ENCODE measurements at regions not wholly inside any gene's neighbourhood (a gene's known extent, or its start where the extent isn't known, plus 50 kb on each side); places are given as distances from the start of the nearest gene placed in this dataset.
A peak's percentile ranks its signal among the peaks of the same experiment; 100 is the strongest.

- no peak for DNase-seq (ENCODE audit: low read depth in 3 of 3, low spot score in 1 of 3)
Observed at GRCh38 chr5:35324679-35325078, 94.4 kb upstream of the PRLR start.

GRCh38 chr5:35324201-35324600 is 93.9 kb upstream of the PRLR start:
- DNase-seq (ENCODE audit: low read depth in 3 of 3, low spot score in 1 of 3), result no peak

GRCh38 chr5:35320029-35320428 is 89.7 kb upstream of the PRLR start:
- DNase-seq (ENCODE audit: low read depth in 3 of 3, low spot score in 1 of 3), result no peak

GRCh38 chr5:35319333-35320002 is 89.2 kb upstream of the PRLR start:
- peak in 1 of 3 donors; percentile 30 for DNase-seq (ENCODE audit: low read depth in 3 of 3, low spot score in 1 of 3)

- no peak for DNase-seq (ENCODE audit: low read depth in 3 of 3, low spot score in 1 of 3)
Observed at GRCh38 chr5:35317586-35317985, 87.3 kb upstream of the PRLR start.

- DNase-seq (ENCODE audit: low read depth in 3 of 3, low spot score in 1 of 3), result no peak
Observed at GRCh38 chr5:35316611-35317274, 86.5 kb upstream of the PRLR start.

- DNase-seq (ENCODE audit: low read depth in 3 of 3, low spot score in 1 of 3), result no peak
Observed at GRCh38 chr5:35313291-35313690, 83.0 kb upstream of the PRLR start.

- DNase-seq (ENCODE audit: low read depth in 3 of 3, low spot score in 1 of 3), result no peak
Observed at GRCh38 chr5:35312267-35312666, 82.0 kb upstream of the PRLR start.

- no peak for DNase-seq (ENCODE audit: low read depth in 3 of 3, low spot score in 1 of 3)
Observed at GRCh38 chr5:35309365-35310130, 79.3 kb upstream of the PRLR start.

GRCh38 chr5:35308421-35308820 is 78.1 kb upstream of the PRLR start:
- no peak for DNase-seq (ENCODE audit: low read depth in 3 of 3, low spot score in 1 of 3)

GRCh38 chr5:35306716-35307365 is 76.6 kb upstream of the PRLR start:
- DNase-seq (ENCODE audit: low read depth in 3 of 3, low spot score in 1 of 3), result no peak

GRCh38 chr5:35305336-35306020 is 75.2 kb upstream of the PRLR start:
- DNase-seq (ENCODE audit: low read depth in 3 of 3, low spot score in 1 of 3), result no peak

GRCh38 chr5:35304291-35304690 is 74.0 kb upstream of the PRLR start:
- no peak for DNase-seq (ENCODE audit: low read depth in 3 of 3, low spot score in 1 of 3)

GRCh38 chr5:35303152-35303551 is 72.9 kb upstream of the PRLR start:
- no peak for DNase-seq (ENCODE audit: low read depth in 3 of 3, low spot score in 1 of 3)

GRCh38 chr5:35302544-35302943 is 72.3 kb upstream of the PRLR start:
- DNase-seq (ENCODE audit: low read depth in 3 of 3, low spot score in 1 of 3), result no peak

GRCh38 chr5:35297755-35298154 is 67.5 kb upstream of the PRLR start:
- DNase-seq (ENCODE audit: low read depth in 3 of 3, low spot score in 1 of 3), result no peak

GRCh38 chr5:35294976-35295375 is 64.7 kb upstream of the PRLR start:
- no peak for DNase-seq (ENCODE audit: low read depth in 3 of 3, low spot score in 1 of 3)

GRCh38 chr5:35294017-35294416 is 63.7 kb upstream of the PRLR start:
- DNase-seq (ENCODE audit: low read depth in 3 of 3, low spot score in 1 of 3), result no peak

- DNase-seq (ENCODE audit: low read depth in 3 of 3, low spot score in 1 of 3), result no peak
Observed at GRCh38 chr5:35285435-35285834, 55.1 kb upstream of the PRLR start.

- DNase-seq (ENCODE audit: low read depth in 3 of 3, low spot score in 1 of 3), result no peak
Observed at GRCh38 chr5:35285011-35285410, 54.7 kb upstream of the PRLR start.

GRCh38 chr5:35284364-35284763 is 54.1 kb upstream of the PRLR start:
- DNase-seq (ENCODE audit: low read depth in 3 of 3, low spot score in 1 of 3), result no peak
